Midbrain (tissue), 1 donor: ENCODE measurements at regions not wholly inside any gene's neighbourhood (a gene's known extent, or its start where the extent isn't known, plus 50 kb on each side); places are given as distances from the start of the nearest gene placed in this dataset.
"Not testable (repeated sequence)": the region's sequence is repeated elsewhere in the genome, so short reads cannot be mapped to it uniquely, and the experiment has no call there.

ENCODE experiments used
- DNase-seq: peaks from one replicate; lab custom pipeline; 2025; lab: John Stamatoyannopoulos, UW

DNA sequence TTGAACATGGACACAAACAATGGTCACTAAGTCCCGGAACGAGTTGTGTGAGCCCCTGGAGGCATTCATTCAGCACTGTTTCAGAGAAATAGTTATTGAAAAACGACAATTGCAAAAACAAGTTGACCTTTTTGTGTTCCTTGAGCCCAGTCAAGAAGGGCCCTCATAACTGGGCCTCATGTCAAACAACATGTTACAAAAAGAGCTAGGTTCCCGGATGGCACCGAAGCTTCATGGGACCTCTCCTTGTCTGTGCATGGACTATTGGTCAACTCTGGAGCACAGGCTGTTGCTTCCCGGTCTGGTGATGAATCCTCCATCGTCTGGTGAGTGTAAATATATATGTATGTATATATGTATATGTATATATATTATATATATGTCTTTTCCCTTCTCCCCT, 176.6 kb downstream of the ALG10 start:
- no peak for DNase-seq

GRCh38 chr12:34203866-34204620, 181.7 kb downstream of the ALG10 start:
- DNase-seq, result no peak

DNA sequence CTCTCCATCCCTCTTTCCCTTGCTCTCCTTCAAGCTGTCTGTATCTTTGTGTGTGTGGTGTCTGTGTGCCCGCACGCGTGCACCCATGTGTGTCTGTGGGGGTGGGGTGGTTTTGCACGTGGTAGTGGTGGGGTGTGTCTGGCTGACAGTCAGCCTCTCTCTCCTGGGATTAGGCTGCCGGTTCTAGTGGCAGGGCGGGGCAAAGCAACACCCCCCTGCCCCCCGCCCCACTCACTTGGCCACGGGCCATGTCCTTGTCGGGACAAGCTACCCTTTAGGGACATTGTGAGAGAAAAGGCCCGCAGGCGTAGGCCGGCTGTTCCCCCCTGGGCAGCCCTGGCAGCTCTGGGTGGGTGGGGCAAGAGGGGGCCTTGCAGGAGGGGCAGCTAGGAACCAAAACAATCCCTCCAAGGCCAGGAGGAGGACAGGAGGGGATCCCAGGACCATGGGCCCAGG, 182.6 kb downstream of the ALG10 start:
- no peak for DNase-seq

GRCh38 chr12:34205401-34205800, 183.1 kb downstream of the ALG10 start:
- DNase-seq, result no peak

GRCh38 chr12:34206061-34206785, 183.9 kb downstream of the ALG10 start:
- no peak for DNase-seq

GRCh38 chr12:34207858-34208257, 185.6 kb downstream of the ALG10 start:
- no peak for DNase-seq

DNA sequence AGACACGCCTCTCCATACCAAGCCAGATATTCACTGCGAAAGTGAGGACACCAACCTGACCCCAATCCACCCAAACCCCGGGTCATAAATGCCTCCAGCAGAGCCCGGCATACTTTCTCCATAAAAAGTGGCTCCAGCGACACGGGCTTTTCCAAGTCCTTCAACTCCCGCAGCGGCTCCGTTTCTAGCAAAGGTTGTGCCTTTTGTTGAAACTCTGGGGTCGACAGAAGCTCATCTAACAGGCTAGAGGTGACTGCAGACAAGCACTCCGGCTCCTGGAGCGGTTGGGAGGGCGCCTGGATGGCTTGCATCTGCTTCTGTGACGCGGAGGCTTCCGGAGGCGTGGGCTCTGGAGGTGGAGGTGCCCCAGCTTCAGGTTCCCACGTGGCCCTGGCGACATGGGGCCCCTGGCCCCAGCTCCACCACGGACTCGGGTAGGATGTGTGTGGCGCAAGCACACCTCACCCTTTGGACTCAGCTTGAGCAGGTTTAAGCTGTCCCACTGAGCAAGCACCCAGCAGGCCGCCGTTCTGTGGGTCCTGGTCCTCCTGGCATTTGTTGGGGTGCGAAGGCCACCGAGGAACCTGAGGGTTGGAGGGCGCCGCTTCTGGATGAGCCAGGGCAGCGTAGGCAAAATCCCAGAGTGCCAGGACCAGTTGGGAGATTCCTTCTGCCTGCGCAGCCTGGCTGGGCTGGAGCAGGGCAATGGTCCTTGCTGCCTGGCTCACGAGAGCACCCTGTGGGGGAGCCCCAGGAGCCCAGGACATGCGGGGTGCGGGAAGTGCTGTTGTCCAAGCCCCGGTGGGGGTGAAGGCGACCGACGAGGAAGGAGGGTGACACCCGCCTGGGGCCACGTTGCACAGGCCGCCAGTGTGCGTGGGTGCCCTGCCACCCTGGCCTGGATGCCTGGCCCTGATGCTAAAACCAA, 186.3 kb downstream of the ALG10 start:
- DNase-seq, result no peak

GRCh38 chr12:34209259-34209835, 187.1 kb downstream of the ALG10 start:
- no peak for DNase-seq

GRCh38 chr12:34210183-34210582, 187.9 kb downstream of the ALG10 start:
- no peak for DNase-seq

DNA sequence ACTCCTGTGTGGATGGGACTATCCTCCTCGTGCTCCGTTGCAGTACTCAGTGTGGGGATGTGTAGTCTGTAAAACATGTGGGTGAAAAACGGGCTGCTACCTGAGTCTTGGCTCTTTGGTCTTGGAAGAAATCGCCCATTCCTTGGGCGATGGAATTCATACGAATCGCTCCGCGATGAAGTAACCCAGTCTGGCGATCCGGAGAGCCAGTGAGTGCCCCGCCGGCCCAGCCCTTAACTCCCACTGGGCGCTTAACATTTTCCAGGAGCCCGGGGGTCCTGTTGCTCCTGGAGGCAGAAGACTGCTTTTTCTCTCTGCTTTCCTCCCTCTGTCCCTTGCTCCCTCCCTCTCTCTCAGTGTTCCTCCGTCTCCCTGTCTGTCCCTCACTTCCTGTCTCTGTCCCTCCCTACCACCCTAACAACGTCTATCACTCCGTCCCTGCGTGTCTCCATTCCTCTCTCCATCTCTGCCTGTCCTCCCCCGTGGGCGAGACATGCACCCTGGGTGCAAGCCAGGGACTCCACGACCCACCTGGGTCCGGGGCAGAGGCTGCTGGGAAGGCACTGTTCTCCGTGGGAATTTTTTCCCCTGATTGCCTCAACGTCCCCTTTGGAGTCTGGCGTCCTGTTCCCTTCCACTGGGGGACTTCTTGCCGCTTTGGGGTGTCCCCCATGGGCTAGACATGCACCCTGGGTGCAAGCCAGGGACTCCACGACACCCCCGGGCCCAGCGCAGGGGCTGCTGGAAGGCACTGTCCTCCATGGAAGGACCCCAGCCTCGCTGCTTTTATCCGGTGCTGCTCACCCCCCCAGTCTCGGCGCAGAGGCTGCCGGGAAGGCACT, 188.6 kb downstream of the ALG10 start:
- no peak for DNase-seq

GRCh38 chr12:34212651-34213050, 190.4 kb downstream of the ALG10 start:
- DNase-seq, result no peak

DNA sequence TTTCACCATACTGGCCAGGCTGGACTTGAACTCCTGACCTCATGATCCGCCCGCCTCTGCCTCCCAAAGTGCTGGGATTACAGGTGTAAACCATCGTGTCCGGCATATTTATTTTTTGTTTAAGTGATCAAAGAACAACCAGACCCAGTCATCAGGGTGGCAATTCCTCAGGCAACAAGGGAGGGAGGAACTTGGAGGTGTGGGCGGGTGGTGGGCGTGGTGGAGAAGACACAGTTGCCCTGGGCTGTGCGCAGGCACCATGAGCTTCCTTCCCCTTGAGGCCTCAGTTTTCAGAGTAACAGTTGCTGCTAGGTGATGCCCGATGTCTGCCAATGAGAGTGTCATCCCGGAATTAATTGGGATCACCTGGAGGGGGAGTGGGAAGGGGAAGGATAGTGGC, 191.7 kb downstream of the ALG10 start:
- no peak for DNase-seq

DNA sequence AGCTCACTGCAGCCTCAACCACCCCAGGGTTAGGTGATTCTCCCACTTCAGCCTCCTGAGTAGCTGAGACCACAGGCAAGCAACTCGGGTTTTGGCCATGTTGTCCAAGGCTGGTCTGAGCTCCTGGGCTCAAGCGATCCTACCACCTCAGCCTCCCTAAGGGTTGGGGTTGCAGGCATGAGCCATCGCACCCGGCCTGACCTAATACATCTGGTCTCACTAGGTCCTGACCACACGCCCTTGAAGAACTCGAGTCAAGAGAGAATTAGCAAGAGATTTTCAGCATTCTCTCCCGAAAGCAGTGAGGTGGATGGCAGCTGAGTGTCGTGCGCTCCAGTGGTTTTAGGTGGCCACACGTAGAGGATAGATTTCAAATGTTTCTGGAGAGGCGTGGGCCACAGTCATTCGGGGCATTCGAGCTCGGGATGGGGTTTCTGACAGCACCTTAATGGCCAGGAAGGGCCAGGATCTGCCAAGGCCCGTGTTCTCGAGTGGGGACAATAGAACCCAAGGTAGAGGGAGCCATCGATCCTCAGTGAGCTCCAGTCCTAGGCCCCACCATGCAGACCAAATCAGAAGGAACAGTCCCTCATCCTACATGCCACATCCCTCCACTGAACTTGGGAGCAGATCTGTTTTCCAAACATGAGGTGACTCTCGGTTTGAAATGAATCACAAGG, 193.1 kb downstream of the ALG10 start:
- DNase-seq, result no peak

- DNase-seq, result no peak
These were observed 193.6 kb downstream of the ALG10 start for GRCh38 chr12:34215893-34216285.

DNA sequence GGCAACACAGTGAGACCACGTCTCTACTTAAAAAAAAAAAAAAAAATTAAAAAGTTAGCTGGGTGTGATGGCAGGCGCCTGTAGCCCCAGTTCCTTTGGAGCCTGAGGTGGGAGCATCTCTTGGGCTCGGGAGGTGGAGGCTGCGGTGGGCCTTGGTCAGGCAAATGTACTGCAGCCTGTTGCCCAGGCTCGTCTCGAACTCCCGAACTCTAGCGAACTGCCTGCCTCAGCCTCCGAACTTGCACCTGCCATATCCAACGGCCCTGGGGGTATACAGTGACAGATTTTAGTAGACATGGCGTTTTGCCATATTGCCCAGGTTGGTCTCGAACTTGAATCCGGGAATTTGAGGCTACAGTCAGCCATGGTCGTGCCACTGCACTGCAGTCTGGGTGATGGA, 195.4 kb downstream of the ALG10 start:
- no peak for DNase-seq

- DNase-seq, result peak; percentile 74
These were observed 196.1 kb downstream of the ALG10 start for GRCh38 chr12:34218193-34219045.

GRCh38 chr12:34219046-34219770, 196.9 kb downstream of the ALG10 start:
- DNase-seq, result no peak

- not testable (repeated sequence) for DNase-seq
These were observed 197.8 kb downstream of the ALG10 start for GRCh38 chr12:34220079-34220478.

DNA sequence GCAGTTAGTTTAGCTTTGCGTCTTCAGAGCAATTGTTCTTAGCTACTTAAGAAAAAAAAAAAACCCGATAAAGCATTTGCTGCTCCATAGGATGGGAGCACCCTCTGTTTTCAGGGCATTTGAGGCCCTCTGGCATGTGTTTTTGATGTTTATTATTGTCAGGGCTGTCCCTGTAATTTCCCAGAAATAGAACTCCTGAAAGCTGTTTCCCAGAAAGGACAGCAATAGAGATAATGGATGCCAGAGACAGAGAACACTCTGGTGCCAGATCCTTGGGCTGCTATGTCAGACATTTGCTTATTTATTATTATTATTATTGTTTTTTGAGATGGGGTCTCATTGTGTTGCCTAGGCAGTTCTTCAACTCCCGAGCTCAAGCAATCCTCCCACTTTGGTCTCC, 201.3 kb downstream of the ALG10 start:
- no peak for DNase-seq
